Nephron (organoid): ENCODE measurements at regions not wholly inside any gene's neighbourhood (a gene's known extent, or its start where the extent isn't known, plus 50 kb on each side); places are given as distances from the start of the nearest gene placed in this dataset.
A peak's percentile ranks its signal among the peaks of the same experiment; 100 is the strongest.

Experiments used
- H3K27ac Mint-ChIP-seq, 3 experiments: 2 replicates each; pipeline ENCODE4 v1.8.0; 2020; ENCODE audit warnings: mixed read lengths in 3 of 3, mild to moderate bottlenecking in 2 of 3, moderate library complexity in 1 of 3
- H3K27me3 Mint-ChIP-seq: 2 replicates; pipeline ENCODE4 v1.8.0; 2021; ENCODE audit warnings: low read depth, mild to moderate bottlenecking, moderate library complexity, mixed read lengths
- H3K36me3 Mint-ChIP-seq: 2 replicates; pipeline ENCODE4 v1.8.0; 2020; ENCODE audit warnings: low read depth, mixed read lengths
- H3K4me1 Mint-ChIP-seq: 2 replicates; pipeline ENCODE4 v1.8.0; 2020; ENCODE audit warnings: mixed read lengths
- H3K4me3 Mint-ChIP-seq, 3 experiments: 2 replicates each; pipeline ENCODE4 v1.8.0; 2020; ENCODE audit warnings: mild to moderate bottlenecking in 3 of 3, mixed read lengths in 3 of 3, moderate library complexity in 2 of 3
- H3K9me3 Mint-ChIP-seq: 2 replicates; pipeline ENCODE4 v1.8.0; 2020; ENCODE audit warnings: mixed read lengths
- TF ChIP-seq, protein P1 (sequence below), 3 experiments: fragments of 200-600 bp; sonication (generic); IDR thresholded peaks; one replicate each; pipeline ENCODE4 v1.5.0; 2021; ENCODE audit warnings: antibody characterized with exemption in 3 of 3; ENCODE audit not compliant: unreplicated experiment in 3 of 3

GRCh38 chr9:95641586-95641985 is 124.8 kb upstream of the PTCH1 start:
- H3K27ac Mint-ChIP-seq = no peak overlapping the region
- peaks cover 31% of the 10 kb centered on the region for H3K4me1 Mint-ChIP-seq
- no peak overlapping the region for H3K4me3 Mint-ChIP-seq
- TF ChIP-seq, protein P1, sequence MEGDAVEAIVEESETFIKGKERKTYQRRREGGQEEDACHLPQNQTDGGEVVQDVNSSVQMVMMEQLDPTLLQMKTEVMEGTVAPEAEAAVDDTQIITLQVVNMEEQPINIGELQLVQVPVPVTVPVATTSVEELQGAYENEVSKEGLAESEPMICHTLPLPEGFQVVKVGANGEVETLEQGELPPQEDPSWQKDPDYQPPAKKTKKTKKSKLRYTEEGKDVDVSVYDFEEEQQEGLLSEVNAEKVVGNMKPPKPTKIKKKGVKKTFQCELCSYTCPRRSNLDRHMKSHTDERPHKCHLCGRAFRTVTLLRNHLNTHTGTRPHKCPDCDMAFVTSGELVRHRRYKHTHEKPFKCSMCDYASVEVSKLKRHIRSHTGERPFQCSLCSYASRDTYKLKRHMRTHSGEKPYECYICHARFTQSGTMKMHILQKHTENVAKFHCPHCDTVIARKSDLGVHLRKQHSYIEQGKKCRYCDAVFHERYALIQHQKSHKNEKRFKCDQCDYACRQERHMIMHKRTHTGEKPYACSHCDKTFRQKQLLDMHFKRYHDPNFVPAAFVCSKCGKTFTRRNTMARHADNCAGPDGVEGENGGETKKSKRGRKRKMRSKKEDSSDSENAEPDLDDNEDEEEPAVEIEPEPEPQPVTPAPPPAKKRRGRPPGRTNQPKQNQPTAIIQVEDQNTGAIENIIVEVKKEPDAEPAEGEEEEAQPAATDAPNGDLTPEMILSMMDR (IDR thresholded peaks at IDR 0.05; ENCODE audit: unreplicated experiment in 3 of 3) = no peak
- H3K36me3 Mint-ChIP-seq = no peaks in the 10 kb centered on the region
- H3K9me3 Mint-ChIP-seq = peaks cover 13% of the 10 kb centered on the region
- peaks cover 7% of the 10 kb centered on the region for H3K27me3 Mint-ChIP-seq

DNA sequence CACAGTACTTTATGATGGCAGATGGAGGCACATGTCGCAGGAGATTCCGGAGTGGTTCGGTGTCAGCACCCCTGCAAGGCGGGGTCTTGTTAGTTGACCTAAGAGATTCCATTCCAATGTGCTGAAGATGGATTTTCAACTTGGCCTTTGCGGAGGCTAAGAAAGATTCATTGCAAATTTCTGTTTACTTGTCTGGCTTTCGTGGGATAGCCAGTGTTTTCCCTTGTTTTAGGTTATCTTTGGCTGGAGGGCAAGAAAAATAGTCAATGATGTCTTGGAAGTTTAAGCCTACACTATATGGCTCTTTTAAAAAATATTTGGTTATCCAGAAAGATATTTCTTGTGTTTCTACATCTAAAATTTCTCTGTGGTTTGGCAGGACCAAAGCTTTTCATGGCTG is 123.6 kb upstream of the PTCH1 start:
- Mint-ChIP-seq H3K9me3 (peaks cover 10% of the 10 kb centered on the region), H3K36me3 (no peaks in the 10 kb centered on the region), H3K27ac (peak overlapping the region in 2 of 3 experiments; percentile 43 to 79), H3K27me3 (peaks cover 7% of the 10 kb centered on the region), H3K4me3 (peak overlapping the region in 1 of 3 experiments; percentile 8), H3K4me1 (peaks cover 28% of the 10 kb centered on the region)
- TF ChIP-seq, protein P1 (IDR thresholded peaks at IDR 0.05; ENCODE audit: unreplicated experiment in 3 of 3) = no peak

DNA sequence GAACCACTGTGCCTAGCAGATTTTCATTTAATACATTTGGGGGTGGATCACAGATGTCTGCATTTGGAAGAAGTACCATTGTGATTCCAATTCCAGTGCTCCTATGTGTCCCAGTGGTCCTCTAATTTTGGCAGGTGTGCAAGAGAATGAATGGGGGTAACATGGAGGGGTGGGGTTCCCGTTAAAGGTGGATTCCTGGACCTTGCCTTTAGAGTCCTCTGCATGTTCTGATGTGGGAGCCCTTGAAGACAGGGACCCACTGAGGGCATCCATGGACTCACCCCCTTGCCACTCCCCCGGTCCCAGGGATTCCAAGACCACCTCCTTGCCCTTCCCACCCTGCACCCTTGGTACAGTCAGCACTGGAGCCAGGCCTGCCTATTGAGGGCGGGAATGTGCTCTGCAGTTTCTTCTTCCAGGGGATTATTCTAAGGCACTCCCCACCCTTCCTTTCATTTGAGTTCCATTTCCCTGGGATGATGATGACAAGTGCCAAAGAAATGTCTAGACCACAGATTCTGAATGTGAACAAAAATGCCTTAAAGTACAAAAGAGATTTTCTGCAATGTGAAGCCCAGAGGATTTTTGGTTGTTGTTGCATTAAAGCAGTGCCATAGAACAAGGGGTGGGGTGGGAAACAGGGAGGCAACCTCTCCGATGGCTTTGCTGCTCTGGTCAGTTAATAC is 119.4 kb upstream of the PTCH1 start:
- peaks cover 21% of the 10 kb centered on the region for H3K4me1 Mint-ChIP-seq
- TF ChIP-seq, protein P1 (IDR thresholded peaks at IDR 0.05; ENCODE audit: unreplicated experiment in 3 of 3) = no peak
- H3K27ac Mint-ChIP-seq = no peak overlapping the region
- H3K36me3 Mint-ChIP-seq = no peaks in the 10 kb centered on the region
- H3K27me3 Mint-ChIP-seq = peaks cover 7% of the 10 kb centered on the region
- H3K4me3 Mint-ChIP-seq = no peak overlapping the region
- H3K9me3 Mint-ChIP-seq = peaks cover 8% of the 10 kb centered on the region

- H3K27ac Mint-ChIP-seq = no peak overlapping the region
- no peak overlapping the region for H3K4me3 Mint-ChIP-seq
- no peaks in the 10 kb centered on the region for H3K36me3 Mint-ChIP-seq
- H3K4me1 Mint-ChIP-seq = peaks cover 9% of the 10 kb centered on the region
- TF ChIP-seq, protein P1 (IDR thresholded peaks at IDR 0.05; ENCODE audit: unreplicated experiment in 3 of 3) = no peak
- peaks cover 11% of the 10 kb centered on the region for H3K27me3 Mint-ChIP-seq
- H3K9me3 Mint-ChIP-seq = peaks cover 3% of the 10 kb centered on the region
Observed at GRCh38 chr9:95634536-95634935, 117.8 kb upstream of the PTCH1 start.

DNA sequence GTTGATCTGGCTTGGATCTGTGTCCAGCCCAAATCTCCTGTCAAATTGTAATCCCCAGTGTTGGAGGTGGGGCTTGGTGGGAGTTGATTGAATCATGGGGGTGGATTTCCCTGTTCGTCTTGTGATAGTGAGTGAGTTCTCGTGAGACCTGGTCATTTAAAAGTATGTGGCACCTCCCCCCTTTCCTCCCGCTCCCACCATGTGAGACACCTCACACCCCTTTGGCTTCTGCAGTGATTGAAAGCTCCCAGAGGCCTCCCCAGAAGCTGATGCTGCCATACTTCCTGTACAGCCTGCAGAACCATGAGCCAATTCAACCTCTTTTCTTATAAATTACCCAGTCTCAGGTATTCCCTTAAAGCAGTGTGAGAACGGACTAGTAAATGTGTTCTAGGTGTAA is 117.3 kb upstream of the PTCH1 start:
- Mint-ChIP-seq H3K36me3 (no peaks in the 10 kb centered on the region), H3K9me3 (peaks cover 3% of the 10 kb centered on the region), H3K4me3 (no peak overlapping the region), H3K27me3 (peaks cover 11% of the 10 kb centered on the region), H3K27ac (no peak overlapping the region), H3K4me1 (peaks cover 9% of the 10 kb centered on the region)
- TF ChIP-seq, protein P1 (IDR thresholded peaks at IDR 0.05; ENCODE audit: unreplicated experiment in 3 of 3) = no peak

- Mint-ChIP-seq H3K9me3 (peaks cover 19% of the 10 kb centered on the region), H3K36me3 (peaks cover 4% of the 10 kb centered on the region), H3K27me3 (peaks cover 12% of the 10 kb centered on the region), H3K4me3 (no peak overlapping the region), H3K27ac (no peak overlapping the region), H3K4me1 (peaks cover 4% of the 10 kb centered on the region)
- TF ChIP-seq, protein P1 (IDR thresholded peaks at IDR 0.05; ENCODE audit: unreplicated experiment in 3 of 3) = no peak
Observed at GRCh38 chr9:95629585-95629984, 112.8 kb upstream of the PTCH1 start.
